Neural progenitor cell (in vitro differentiated cells): ENCODE measurements at regions not wholly inside any gene's neighbourhood (a gene's known extent, or its start where the extent isn't known, plus 50 kb on each side); places are given as distances from the start of the nearest gene placed in this dataset.

Source experiments
- CTCF ChIP-seq: fragments of 200-600 bp; sonication (generic); IDR thresholded peaks from 2 replicates; pipeline ENCODE4 v1.5.1; 2017; ENCODE audit warnings: antibody characterized with exemption, mild to moderate bottlenecking
- EZH2 ChIP-seq: fragments of 200-600 bp; sonication (generic); IDR thresholded peaks from 2 replicates; pipeline ENCODE4 v1.6.1; 2017; ENCODE audit warnings: antibody characterized with exemption, mild to moderate bottlenecking, moderate library complexity
- EZH2phosphoT487 ChIP-seq: fragments of 200-600 bp; sonication (generic); IDR thresholded peaks from 2 replicates; pipeline ENCODE4 v1.6.1; 2017; ENCODE audit warnings: antibody characterized with exemption

- TF ChIP-seq CTCF (no peak), EZH2 (no peak), EZH2phosphoT487 (no peak)
Observed at GRCh38 chr10:107398115-107398514, 233.6 kb upstream of the SORCS1 start.
